GM19397 (cell line): ENCODE measurements at regions not wholly inside any gene's neighbourhood (a gene's known extent, or its start where the extent isn't known, plus 50 kb on each side); places are given as distances from the start of the nearest gene placed in this dataset.

ENCODE experiments used
- ATAC-seq: cut with Tn5 transposase; IDR thresholded peaks from one replicate; pipeline ENCODE4 v1.9.1; 2021; ENCODE audit warnings: mild to moderate bottlenecking, moderate library complexity; ENCODE audit not compliant: unreplicated experiment

GRCh38 chr1:67558449-67559193, 126.4 kb upstream of the GADD45A start:
- ATAC-seq, result no peak

GRCh38 chr1:67559222-67559700, 125.7 kb upstream of the GADD45A start:
- ATAC-seq, result no peak

GRCh38 chr1:67560580-67561255, 124.3 kb upstream of the GADD45A start:
- ATAC-seq, result no peak

DNA sequence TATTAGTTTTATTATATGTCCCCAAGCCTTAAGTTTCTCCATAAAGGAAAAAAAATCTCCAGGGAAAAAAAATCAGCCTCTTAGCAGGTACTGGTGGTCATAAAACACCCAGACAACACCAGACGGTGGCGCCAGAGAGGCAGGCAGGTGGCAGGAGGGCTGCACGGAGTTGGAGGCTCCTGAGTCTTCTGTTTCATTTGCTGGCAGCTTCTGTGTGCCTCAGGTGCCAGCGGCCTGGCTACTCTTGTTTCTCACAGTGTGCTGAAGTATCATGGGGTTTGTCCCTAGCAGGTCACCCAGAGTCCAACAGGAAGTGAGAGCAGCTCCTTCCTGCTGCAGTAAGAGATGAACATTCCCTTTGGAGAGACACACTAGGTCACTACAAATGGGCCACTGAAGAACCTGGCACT, 123.3 kb upstream of the GADD45A start:
- peak; percentile 86 for ATAC-seq

DNA sequence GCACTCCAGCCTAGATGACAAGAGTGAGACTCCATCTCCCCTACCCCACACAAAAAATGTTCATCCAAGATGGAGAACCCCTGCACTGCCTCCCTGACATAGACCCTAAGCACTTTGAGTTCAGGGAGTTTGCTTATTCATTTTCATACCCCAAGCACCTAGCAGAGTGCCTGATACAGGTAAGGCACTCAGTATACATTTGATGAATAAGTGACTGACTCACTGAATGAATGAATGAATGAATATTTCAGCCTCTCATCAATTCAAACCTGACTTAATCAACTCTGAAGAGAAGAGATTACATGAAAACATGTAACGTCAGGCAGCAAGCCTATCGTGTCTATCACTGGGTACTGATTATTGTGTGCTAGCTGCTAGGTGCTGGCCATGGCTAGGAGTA, 121.3 kb upstream of the GADD45A start:
- ATAC-seq, result no peak

DNA sequence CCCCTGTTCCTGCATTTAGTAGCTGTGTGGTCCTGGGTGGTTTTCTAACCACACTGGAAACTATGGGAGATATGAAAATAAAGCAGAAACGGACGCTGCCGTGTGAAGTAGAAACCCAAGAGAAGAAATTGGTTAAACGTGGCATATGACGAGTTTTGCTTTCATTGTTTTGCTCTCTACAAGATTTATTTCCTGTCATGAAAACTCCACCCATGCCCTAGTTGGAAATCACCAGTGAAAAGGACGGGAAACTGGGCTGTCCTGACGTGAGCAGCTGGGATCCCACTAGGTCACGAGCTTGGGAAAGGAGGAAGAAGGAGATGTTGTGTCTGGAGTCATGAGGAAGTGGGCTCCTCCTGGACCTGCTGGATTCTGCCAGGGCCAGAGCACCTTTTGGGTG, 120.8 kb upstream of the GADD45A start:
- no peak for ATAC-seq

- no peak for ATAC-seq
These were observed 118.1 kb upstream of the GADD45A start for GRCh38 chr1:67566803-67567377.

GRCh38 chr1:67570486-67571143, 114.4 kb upstream of the GADD45A start:
- no peak for ATAC-seq

DNA sequence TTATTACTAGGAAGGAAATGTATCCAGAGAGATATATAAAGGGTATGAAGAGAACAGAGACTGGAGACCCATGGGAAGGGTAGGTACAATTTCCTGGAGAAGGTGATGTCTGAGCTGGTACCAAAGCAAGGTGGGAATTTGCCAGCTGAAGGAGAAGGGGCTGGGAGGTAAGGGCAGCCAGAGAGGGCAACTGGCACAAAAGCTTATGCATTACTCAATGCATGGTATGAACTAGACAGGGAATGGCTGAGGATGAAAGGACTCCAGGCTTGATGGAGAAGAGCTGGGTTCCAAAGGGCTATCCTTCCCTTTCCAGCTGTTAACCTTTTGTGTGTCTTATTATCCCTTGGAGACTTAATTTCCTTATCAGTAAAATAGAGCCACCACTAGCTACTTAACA, 113.6 kb upstream of the GADD45A start:
- ATAC-seq, result no peak

DNA sequence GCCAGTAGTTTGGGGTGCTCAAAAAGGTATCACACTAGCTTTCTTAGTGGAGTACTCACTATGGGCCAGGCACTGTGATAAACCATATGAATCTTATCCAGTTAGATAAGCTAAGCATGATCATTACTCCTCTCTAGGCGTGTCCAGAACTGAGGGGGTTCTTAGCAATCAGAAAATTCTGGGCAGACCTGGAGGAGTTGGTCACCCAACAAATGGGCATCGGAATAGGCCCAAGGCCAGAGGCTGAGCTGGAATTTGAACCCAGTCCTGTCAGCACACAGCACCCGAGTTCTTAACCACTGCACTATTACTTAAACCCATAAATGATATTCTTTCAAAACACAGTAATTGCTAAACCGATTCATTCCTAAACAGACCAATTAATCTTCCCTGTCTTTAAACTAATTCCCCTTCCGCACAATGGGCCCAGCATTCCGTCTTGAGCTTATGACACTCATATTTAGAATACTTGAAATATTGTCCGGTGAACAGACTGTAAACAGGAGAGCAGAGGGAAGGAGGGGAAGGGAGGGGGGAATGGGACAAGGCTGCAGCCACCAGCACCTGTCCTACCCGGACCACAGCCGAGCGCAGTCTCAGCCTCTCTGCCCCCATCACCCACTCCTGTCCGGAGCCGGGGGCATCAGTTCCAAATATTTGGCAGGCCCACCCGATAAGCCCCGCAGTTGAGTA, 113.0 kb upstream of the GADD45A start:
- no peak for ATAC-seq

DNA sequence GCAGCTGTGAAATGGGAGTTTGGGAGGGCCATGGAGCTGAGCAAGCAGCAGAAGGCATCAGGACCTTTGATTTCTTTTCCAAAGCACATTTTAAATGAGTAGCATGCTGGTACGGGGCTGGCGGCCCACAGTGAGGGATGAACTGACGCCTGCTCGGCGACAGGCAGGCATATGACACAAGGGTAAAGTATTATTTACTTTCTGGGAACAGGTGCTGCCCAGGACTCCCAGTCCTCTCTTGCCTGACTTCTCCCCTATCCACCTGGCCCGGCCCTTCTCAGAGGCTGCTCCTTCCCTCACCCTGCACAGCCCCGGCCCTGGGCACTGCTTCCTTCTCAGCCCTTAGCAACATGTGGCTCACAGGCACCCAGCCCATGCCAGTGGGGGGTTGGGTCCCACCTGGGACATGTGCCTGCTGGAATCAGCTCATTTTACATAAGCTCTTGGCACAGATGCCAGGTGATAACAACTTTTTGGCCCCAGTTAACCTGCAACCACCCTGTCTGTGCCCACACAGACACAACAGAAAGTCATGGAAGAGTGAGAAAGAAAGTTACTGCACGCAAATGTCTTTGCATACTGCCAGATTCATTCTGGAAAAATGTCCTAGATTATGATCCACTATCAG, 112.3 kb upstream of the GADD45A start:
- no peak for ATAC-seq

GRCh38 chr1:67573311-67573872, 111.6 kb upstream of the GADD45A start:
- ATAC-seq, result no peak

DNA sequence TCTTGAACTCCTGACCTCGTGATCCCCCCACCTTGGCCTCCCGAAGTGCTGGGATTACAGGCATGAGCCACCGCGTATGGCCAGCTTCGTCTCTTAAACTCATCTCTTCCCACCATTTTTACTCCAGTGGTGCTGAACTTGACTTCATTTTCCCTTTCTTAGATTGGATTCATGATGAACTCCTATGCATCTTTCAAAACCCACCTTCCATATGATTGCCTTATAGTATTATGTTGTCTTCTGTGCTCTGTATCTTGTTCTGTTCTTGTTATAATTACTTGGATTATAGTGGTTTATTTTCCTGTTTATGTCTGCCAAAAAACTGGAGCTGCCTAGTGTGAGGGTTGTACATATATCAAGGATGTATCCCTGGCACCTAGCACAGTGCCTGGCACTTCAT, 110.8 kb upstream of the GADD45A start:
- ATAC-seq, result no peak

DNA sequence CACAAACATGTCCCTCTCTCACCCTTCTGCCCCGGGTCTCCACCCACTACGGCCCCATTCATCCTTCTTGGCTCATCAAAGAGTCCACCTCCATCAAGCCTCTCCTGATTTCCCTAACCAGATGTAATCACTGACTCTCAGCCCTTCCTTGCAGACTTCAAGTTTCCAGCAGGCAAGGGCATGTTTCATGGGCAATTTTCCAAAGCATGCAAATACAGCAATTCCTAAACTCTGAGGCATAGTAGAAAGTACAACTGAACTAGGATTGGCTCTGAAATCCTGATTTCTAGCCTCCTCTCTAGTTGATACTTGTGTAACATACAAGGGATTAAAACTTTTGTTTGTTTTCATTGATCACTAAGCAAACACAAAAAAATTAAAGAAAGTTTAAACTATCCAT, 109.1 kb upstream of the GADD45A start:
- ATAC-seq, result no peak

- ATAC-seq, result no peak
These were observed 108.5 kb upstream of the GADD45A start for GRCh38 chr1:67576474-67576873.

DNA sequence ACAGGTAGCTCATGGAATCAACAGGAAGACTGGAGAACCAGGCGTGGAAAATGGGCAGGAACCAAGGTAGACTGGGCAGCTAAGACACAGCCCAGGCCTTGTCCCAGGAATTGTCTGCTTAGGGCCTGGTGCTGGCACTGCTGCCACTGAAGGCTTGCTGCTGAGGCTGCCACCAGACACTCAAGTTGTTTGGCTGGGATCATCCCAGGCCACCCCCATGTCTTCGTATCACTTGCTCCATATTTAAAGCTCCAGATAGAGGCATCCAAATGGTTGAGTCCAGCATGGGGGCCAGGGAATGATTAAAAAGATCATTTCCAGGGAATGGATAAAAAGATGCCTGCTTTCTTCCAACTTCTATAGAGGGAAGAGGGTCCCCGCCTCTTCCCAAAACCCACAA, 107.4 kb upstream of the GADD45A start:
- no peak for ATAC-seq

DNA sequence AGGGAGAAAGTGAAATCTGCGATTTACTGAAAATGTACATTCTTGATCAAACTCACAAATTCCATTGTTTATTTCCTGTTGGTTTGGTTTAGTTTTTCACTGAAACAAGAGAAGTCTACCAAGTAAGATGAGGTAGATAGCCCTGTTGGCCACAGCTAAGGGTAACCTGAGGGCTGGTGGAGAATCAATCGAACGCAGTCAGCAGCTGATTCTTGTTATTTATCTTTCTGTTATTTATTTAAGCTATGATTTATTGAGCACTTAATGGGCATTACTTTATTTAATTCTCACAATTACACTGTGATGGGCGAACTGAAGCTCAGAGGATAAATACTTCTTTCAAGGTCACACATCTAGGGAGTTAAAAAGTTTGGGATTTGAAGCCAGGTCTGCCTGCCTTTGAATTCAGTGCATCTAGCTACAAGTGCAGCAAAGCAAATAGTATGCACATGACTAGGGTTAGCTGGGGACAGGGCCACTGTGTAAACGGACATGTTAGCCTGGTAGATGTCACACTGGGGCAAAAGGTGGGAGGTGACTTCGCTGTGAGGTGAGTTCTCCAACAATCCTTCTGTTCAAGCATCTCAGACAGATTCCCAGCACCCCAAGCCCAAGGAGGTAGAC, 106.5 kb upstream of the GADD45A start:
- ATAC-seq, result no peak

GRCh38 chr1:67579623-67580394, 105.2 kb upstream of the GADD45A start:
- ATAC-seq, result no peak
